ENCODE measurements at regions not wholly inside any gene's neighbourhood (a gene's known extent, or its start where the extent isn't known, plus 50 kb on each side); places are given as distances from the start of the nearest gene placed in this dataset.

DNA sequence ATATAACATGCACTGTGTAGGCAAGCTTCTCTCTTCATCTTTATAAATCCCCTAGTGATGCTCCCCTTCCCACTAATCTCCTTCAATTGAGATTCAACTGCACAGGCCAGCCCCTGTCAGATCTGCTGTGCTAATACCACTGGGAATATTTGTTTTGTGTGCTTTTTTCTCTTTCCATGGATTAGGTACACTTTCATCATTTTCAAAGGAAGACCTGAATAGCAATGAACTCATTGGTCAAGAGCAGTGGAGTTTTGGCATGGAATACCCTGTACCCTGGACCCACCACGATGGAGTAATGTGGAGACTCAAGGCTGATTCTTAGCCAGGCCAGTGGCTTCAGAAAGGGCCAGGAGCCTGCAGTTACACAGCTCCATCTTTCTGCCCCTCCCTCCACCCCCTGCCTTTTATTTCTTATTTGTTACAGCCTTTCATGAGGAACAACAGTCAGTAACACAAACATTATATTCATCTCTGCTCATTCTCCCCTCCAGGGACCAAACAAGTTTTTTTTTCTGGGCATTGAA, 75.4 kb upstream of the KCNG1 start:
- H3K4me1 Mint-ChIP-seq: peaks cover 4 to 37% (median 11%) of the 10 kb centered on the region in 3 donors
- peaks cover 7% of the 10 kb centered on the region for H3K27me3 Mint-ChIP-seq
- no peak overlapping the region for H3K4me3 Mint-ChIP-seq

GRCh38 chr20:51097351-51098120, 74.6 kb upstream of the KCNG1 start:
- no peaks in the 10 kb centered on the region for H3K36me3 Mint-ChIP-seq
- peaks cover 15% of the 10 kb centered on the region for H3K27me3 Mint-ChIP-seq
- H3K27ac Mint-ChIP-seq: no peak overlapping the region
- H3K9me3 Mint-ChIP-seq: no peaks in the 10 kb centered on the region
- H3K4me1 Mint-ChIP-seq: peaks cover 5 to 37% (median 11%) of the 10 kb centered on the region in 3 donors
- no peak overlapping the region for H3K4me3 Mint-ChIP-seq

More for the DNA sequence above, 75.4 kb upstream of the KCNG1 start:
- Mint-ChIP-seq H3K36me3 (no peaks in the 10 kb centered on the region), H3K9me3 (no peaks in the 10 kb centered on the region), H3K27ac (no peak overlapping the region)

- no peak overlapping the region for H3K4me3 Mint-ChIP-seq
- peaks cover 6 to 38% (median 15%) of the 10 kb centered on the region in 3 donors for H3K4me1 Mint-ChIP-seq
- H3K27me3 Mint-ChIP-seq: peaks cover 22% of the 10 kb centered on the region
- H3K9me3 Mint-ChIP-seq: no peaks in the 10 kb centered on the region
- H3K36me3 Mint-ChIP-seq: no peaks in the 10 kb centered on the region
- H3K27ac Mint-ChIP-seq: no peak overlapping the region
Measured at GRCh38 chr20:51096582-51097267, 73.8 kb upstream of the KCNG1 start.

- no peaks in the 10 kb centered on the region for H3K9me3 Mint-ChIP-seq
- H3K4me3 Mint-ChIP-seq: peak overlapping the region in 1 of 4 donors; percentile 70
- peaks cover 4 to 36% (median 12%) of the 10 kb centered on the region in 3 donors for H3K4me1 Mint-ChIP-seq
- no peak overlapping the region for H3K27ac Mint-ChIP-seq
- no peaks in the 10 kb centered on the region for H3K36me3 Mint-ChIP-seq
- peaks cover 29% of the 10 kb centered on the region for H3K27me3 Mint-ChIP-seq
Measured at GRCh38 chr20:51095633-51096521, 73.0 kb upstream of the KCNG1 start.

DNA sequence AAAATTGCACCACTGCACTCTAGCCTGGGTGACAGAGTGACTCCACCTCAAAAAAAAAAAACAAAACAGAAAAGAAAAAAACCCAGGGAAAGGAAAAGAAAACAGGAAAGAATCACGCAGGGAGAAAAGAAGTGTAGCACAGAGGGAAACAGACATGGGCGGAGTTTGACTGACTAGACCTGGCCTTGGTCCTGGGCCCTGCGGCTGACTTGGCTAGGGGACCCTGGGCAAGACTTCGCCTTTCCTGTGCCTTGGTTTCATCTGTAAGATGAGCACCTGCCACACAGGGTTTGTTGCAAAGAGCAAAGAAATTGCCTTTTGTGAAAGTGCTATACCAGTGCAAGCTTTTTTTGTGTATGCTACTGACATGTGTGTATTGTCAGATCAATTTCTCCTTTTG, 71.3 kb upstream of the KCNG1 start:
- peaks cover 32% of the 10 kb centered on the region for H3K27me3 Mint-ChIP-seq
- H3K9me3 Mint-ChIP-seq: no peaks in the 10 kb centered on the region
- H3K4me3 Mint-ChIP-seq: no peak overlapping the region
- H3K36me3 Mint-ChIP-seq: no peaks in the 10 kb centered on the region
- no peak overlapping the region for H3K27ac Mint-ChIP-seq
- peaks cover 4 to 20% (median 5%) of the 10 kb centered on the region in 3 donors for H3K4me1 Mint-ChIP-seq

- Mint-ChIP-seq H3K36me3 (no peaks in the 10 kb centered on the region), H3K9me3 (no peaks in the 10 kb centered on the region), H3K27me3 (peaks cover 36% of the 10 kb centered on the region), H3K4me3 (no peak overlapping the region), H3K27ac (peak overlapping the region in 1 of 3 donors; percentile 63), H3K4me1 (peaks cover 3 to 11% (median 5%) of the 10 kb centered on the region in 3 donors)
Measured at GRCh38 chr20:51093240-51093763, 70.4 kb upstream of the KCNG1 start.

DNA sequence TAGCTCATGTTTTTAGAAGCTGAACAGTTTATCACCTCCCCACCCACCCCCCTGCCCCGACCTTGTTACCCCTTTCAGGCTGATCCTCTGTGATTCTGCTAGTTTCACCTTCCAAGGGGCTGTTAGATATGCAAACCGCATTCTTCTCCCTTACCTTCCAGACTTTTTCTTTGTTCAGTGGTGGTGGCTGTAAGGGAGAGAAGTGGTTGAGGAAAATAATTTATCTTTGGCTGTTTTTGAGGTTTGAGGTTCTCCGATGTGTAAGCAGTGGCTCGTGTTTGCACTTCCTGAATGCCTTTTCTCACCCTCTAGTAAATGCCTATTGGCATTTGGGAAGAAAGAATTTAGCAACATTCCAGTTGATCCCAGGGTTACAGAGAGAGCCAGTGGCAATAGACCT, 69.4 kb upstream of the KCNG1 start:
- peak overlapping the region in 1 of 4 donors; percentile 73 for H3K4me3 Mint-ChIP-seq
- H3K27me3 Mint-ChIP-seq: peaks cover 36% of the 10 kb centered on the region
- H3K4me1 Mint-ChIP-seq: peaks cover 3 to 5% (median 5%) of the 10 kb centered on the region in 3 donors
- H3K27ac Mint-ChIP-seq: no peak overlapping the region
- H3K36me3 Mint-ChIP-seq: no peaks in the 10 kb centered on the region
- no peaks in the 10 kb centered on the region for H3K9me3 Mint-ChIP-seq

DNA sequence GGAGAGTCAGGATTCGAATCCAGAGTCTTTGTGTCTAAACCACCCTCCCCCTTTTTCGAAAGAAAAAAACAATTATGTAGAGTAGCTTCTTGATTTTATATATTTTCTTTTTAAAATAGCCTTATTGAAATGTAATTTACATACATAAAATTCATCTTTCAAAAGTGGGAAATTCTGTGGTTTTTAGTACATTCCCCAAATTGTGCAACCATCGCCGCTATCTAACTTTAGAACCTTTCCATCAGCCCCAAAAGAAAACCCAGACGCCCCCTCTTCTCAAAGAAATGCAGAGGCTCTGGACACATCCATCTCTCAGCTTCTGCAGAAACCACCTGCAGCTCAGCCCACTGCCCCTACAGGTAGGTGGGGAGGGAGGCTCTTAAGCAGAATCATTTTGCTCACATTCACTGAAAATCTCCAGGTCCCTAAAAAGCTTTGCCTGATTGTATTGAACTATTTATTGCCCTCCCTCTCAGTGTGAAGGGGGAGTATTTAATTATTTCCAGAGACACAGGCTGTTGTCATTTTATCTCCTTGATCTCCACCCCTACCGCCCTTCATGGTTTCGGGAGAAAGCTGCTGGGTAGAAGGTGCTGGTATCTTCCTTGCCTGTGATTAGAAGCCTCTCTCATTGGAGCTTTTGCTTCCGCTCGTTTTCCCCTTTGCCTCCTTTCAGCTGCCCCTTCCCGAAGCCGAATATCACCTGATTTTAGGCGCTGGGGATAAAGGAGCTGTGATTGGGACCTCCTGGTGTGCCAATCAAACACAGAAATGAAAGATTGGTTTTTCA, 68.7 kb upstream of the KCNG1 start:
- no peak overlapping the region for H3K27ac Mint-ChIP-seq
- peak overlapping the region in 1 of 4 donors; percentile 43 for H3K4me3 Mint-ChIP-seq
- peaks cover 3 to 5% (median 5%) of the 10 kb centered on the region in 3 donors for H3K4me1 Mint-ChIP-seq
- H3K27me3 Mint-ChIP-seq: peaks cover 34% of the 10 kb centered on the region
- H3K9me3 Mint-ChIP-seq: no peaks in the 10 kb centered on the region
- no peaks in the 10 kb centered on the region for H3K36me3 Mint-ChIP-seq

DNA sequence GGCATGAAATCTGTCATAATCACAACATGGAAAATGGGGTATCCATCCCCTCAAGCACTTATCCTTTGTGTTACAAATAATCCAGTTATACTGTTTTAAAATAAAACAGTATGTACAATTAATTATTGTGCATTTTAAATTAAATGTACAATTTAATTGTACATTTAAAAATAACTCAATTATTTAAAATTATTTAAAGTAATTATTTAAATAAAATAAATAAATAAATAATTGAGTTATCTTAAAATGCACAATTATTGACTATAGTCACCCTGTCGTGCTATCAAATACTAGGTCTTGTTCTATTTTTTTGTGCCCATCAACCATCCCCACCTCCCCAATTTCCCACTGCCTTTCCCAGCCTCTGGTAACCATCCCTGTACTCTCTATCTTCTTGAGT, 66.9 kb upstream of the KCNG1 start:
- no peaks in the 10 kb centered on the region for H3K36me3 Mint-ChIP-seq
- H3K27ac Mint-ChIP-seq: no peak overlapping the region
- peaks cover 0 to 2% (median 0%) of the 10 kb centered on the region in 3 donors for H3K9me3 Mint-ChIP-seq
- H3K4me3 Mint-ChIP-seq: no peak overlapping the region
- peaks cover 3 to 5% (median 5%) of the 10 kb centered on the region in 3 donors for H3K4me1 Mint-ChIP-seq
- peaks cover 40% of the 10 kb centered on the region for H3K27me3 Mint-ChIP-seq

DNA sequence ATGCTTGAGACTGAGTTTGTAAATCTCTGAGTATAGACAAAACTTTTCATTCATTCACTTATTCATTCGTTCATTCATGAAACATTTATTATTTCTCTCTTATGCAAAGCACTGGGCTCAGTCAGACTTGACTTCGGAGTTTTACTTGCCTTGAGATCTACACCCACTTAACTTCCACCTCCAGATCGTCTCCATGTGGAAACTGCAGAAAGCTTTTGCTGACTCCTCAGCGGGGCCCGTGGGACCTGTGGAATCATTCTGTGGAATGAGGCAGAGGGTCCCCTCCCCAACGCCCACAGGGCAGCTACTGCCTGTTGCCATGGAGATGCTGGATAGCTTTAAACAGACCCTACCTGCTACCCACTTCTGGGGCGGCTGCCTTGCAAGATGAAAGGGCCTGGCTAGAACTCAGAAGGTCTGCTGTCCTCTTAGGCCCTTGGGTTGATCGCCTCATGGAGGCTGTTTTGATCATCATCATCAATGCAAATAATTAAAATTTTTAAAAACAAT, 66.4 kb upstream of the KCNG1 start:
- peaks cover 3 to 7% (median 5%) of the 10 kb centered on the region in 3 donors for H3K4me1 Mint-ChIP-seq

GRCh38 chr20:51087266-51087665, 64.4 kb upstream of the KCNG1 start:
- Mint-ChIP-seq H3K9me3 (peaks cover 0 to 2% (median 0%) of the 10 kb centered on the region in 3 donors), H3K4me1 (peaks cover 4 to 5% (median 5%) of the 10 kb centered on the region in 3 donors), H3K27ac (no peak overlapping the region), H3K27me3 (peaks cover 41% of the 10 kb centered on the region), H3K36me3 (no peaks in the 10 kb centered on the region), H3K4me3 (no peak overlapping the region)

More for the DNA sequence above, 66.4 kb upstream of the KCNG1 start:
- Mint-ChIP-seq H3K36me3 (no peaks in the 10 kb centered on the region), H3K4me3 (no peak overlapping the region), H3K27ac (no peak overlapping the region), H3K9me3 (peaks cover 0 to 2% (median 0%) of the 10 kb centered on the region in 3 donors), H3K27me3 (peaks cover 43% of the 10 kb centered on the region)

DNA sequence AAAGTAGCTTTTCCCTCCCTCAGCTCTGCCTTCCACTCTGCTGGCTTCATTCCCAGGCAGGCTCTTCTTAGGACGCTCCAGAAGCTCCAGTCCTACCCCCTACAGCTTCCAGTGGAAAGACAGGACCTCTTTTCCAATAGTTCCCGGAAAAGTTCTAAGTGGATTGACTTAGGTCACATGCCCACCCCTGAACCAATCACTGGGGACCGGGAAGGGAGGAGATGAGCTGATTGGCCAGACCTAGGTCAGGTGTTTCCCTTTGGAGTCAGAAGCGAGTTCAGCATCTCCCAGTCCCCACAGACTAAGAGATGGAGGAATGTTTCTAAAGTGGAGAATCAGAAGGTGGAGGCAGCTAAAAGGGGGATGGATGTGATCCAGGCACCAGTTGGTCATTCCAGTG, 62.9 kb upstream of the KCNG1 start:
- H3K9me3 Mint-ChIP-seq: peaks cover 0 to 2% (median 0%) of the 10 kb centered on the region in 3 donors
- no peaks in the 10 kb centered on the region for H3K36me3 Mint-ChIP-seq
- H3K4me1 Mint-ChIP-seq: peaks cover 0 to 4% (median 2%) of the 10 kb centered on the region in 3 donors
- H3K27me3 Mint-ChIP-seq: peaks cover 35% of the 10 kb centered on the region
- no peak overlapping the region for H3K27ac Mint-ChIP-seq
- H3K4me3 Mint-ChIP-seq: peak overlapping the region in 1 of 4 donors; percentile 72

GRCh38 chr20:51084593-51085377, 61.9 kb upstream of the KCNG1 start:
- Mint-ChIP-seq H3K27me3 (peaks cover 31% of the 10 kb centered on the region), H3K9me3 (peaks cover 0 to 2% (median 0%) of the 10 kb centered on the region in 3 donors), H3K4me1 (peaks cover 0 to 4% (median 2%) of the 10 kb centered on the region in 3 donors), H3K4me3 (peak overlapping the region in 1 of 4 donors; percentile 39), H3K36me3 (no peaks in the 10 kb centered on the region), H3K27ac (no peak overlapping the region)

All from IgD-negative memory B cell (primary cell).